ENCODE measurements at regions not wholly inside any gene's neighbourhood (a gene's known extent, or its start where the extent isn't known, plus 50 kb on each side); places are given as distances from the start of the nearest gene placed in this dataset.

- intact Hi-C loops (cut with DNase I): no loop called here
- Histone ChIP-seq H3K4me3 (no peak overlapping the region), H3K27ac (no peak overlapping the region), H3K4me1 (no peaks in the 10 kb centered on the region), H3K36me3 (no peaks in the 10 kb centered on the region), H3K27me3 (peaks cover 0 to 3% of the 10 kb centered on the region in 2 donors), H3K9me3 (no peaks in the 10 kb centered on the region)
- peak in 2 of 4 donors; percentile 29 to 52 for DNase-seq
- TF ChIP-seq CTCF (IDR thresholded peaks at IDR 0.05): no peak
- no peak for ATAC-seq
Measured at GRCh38 chr14:101224356-101225156, 321.0 kb upstream of the RTL1 start.

- Histone ChIP-seq H3K9me3 (no peaks in the 10 kb centered on the region), H3K4me1 (no peaks in the 10 kb centered on the region), H3K27me3 (peaks cover 0 to 3% of the 10 kb centered on the region in 2 donors), H3K4me3 (no peak overlapping the region), H3K36me3 (no peaks in the 10 kb centered on the region), H3K27ac (no peak overlapping the region)
- DNase-seq: peak in 2 of 4 donors; percentile 21 to 53
- TF ChIP-seq CTCF (IDR thresholded peaks at IDR 0.05): no peak
- no peak for ATAC-seq
- intact Hi-C loops (cut with DNase I): no loop called here
Measured at GRCh38 chr14:101225157-101226152, 321.9 kb upstream of the RTL1 start.

- no peaks in the 10 kb centered on the region for H3K9me3 ChIP-seq
- H3K27ac ChIP-seq: no peak overlapping the region
- no peak for DNase-seq
- H3K4me1 ChIP-seq: no peaks in the 10 kb centered on the region
- intact Hi-C loops (cut with DNase I): no loop called here
- TF ChIP-seq CTCF (IDR thresholded peaks at IDR 0.05): no peak
- no peak overlapping the region for H3K4me3 ChIP-seq
- no peak for ATAC-seq
- H3K27me3 ChIP-seq: peaks cover 0 to 3% of the 10 kb centered on the region in 2 donors
- no peaks in the 10 kb centered on the region for H3K36me3 ChIP-seq
Measured at GRCh38 chr14:101226265-101226602, 322.7 kb upstream of the RTL1 start.

- Histone ChIP-seq H3K9me3 (no peaks in the 10 kb centered on the region), H3K27me3 (peaks cover 0 to 3% of the 10 kb centered on the region in 2 donors), H3K4me3 (no peak overlapping the region), H3K27ac (no peak overlapping the region), H3K4me1 (no peaks in the 10 kb centered on the region), H3K36me3 (no peaks in the 10 kb centered on the region)
- DNase-seq: peak in 1 of 4 donors; percentile 62
- intact Hi-C loops (cut with DNase I): no loop called here
- TF ChIP-seq CTCF (IDR thresholded peaks at IDR 0.05): no peak
- ATAC-seq: no peak
Measured at GRCh38 chr14:101226603-101227425, 323.3 kb upstream of the RTL1 start.

All from left lung (tissue), 4 donors.